Renal cortical epithelial cell (primary cell): ENCODE measurements at regions not wholly inside any gene's neighbourhood (a gene's known extent, or its start where the extent isn't known, plus 50 kb on each side); places are given as distances from the start of the nearest gene placed in this dataset.
A peak's percentile ranks its signal among the peaks of the same experiment; 100 is the strongest.

Experiments used
- DNase-seq: peaks from one replicate; pipeline ENCODE4 v3.0.0-alpha.2; 2011; ENCODE audit warnings: low read depth

DNA sequence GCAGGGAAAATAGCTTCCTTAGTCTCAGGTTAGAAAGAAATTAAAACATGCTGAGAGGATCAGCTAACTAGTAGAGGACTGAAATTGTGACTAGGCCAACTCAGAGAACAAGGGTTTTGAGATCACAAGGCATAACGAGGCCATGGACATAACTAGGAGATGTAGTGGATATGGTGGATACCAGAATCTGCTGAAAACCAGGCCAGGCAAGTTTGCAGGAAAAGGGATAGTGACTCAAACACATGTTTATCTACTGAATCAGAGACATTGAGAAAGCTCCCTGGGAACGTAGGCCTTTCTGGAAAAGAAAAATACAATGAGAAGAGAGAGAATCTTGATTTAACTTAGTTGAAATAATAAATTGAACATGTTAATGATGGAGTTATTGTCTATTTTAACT, 326.5 kb upstream of the GBE1 start:
- peak; percentile 93 for DNase-seq

DNA sequence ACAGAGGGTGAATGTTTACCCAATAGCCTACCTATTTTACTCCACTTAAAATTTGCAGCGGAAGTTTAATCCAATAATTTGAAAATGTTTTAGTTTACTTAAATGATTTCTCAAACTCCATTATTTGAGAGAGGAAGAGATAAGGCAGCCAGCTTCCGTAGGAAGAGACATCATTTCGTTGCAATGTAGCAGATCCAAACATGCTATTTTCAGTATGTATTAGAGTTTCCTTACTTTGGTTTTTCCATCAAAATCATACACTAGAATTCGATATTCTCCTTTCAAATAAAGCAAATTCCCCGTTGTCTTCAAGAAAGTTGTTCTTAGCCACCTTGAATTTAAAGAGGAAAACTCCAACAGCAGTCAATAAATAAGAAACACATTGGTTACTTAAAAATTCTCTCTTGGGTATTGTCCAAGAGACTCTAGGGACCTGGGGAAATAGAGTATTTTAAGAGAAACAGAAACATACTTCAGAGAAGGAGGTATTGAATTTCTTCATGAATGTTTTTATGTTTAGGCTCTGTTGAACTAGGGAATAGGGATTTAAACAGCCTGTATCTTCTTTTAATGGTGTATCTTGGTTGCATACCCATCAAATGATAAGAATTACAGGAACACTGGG, 324.5 kb upstream of the GBE1 start:
- DNase-seq: no peak

DNA sequence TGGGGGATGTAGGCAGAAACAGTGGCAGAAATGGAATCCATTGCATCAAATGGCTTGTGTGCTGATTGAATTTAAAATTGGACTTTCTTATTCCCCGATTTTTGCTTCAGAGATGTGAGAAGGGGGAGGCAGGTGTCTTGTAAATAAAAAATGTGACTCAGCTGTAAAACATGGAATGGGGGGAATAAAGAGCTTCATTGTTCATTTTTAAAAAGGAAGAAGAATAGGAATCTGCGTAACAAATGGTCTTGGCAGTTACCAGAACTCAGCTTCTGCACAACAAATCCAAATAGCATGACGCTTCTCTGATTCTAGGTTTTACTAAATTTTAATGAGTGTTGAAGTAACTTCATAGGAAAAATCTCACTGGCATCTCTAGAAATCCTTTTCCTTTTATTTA, 323.9 kb upstream of the GBE1 start:
- no peak for DNase-seq

- DNase-seq: no peak
Measured at GRCh38 chr3:82084824-82085223, 323.4 kb upstream of the GBE1 start.

DNA sequence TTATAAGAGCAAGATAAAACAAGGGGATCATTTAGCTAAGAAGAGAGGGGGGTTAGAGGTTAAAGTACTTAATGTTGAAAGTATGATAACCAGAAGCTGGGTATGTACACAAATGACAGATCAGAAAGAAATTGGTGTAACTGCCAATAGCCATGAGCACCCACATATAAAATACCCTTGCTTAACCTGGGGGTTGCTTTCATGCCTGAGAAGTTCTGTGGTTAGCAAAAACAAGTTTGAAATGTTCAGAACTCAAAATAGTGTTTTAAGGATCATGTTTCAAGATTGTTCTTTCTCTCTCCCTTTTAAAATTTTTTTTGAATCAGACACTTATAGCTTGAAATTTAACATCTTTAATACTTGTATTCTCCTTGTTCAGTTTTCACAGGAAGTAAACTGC, 321.4 kb upstream of the GBE1 start:
- DNase-seq: peak; percentile 71

GRCh38 chr3:82081351-82081750, 319.9 kb upstream of the GBE1 start:
- DNase-seq: no peak

DNA sequence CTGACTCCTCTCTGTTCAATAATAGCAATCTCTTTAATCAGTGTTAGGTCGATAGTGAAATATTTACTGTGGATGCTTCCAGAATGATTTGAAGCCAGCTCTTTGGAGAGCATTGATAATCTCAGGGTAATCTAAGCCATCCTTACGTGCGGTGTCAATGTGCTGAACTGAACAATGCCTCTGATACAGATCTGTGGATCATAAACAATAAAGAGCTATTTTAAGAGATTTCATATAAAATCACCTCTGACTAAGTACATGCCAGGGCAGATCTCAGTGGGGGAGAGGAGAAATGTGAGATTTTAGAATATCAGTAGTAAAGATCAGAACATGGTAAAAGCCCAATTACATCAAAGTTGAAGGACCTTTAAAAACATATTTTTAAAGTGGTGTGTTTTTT, 319.3 kb upstream of the GBE1 start:
- no peak for DNase-seq

DNA sequence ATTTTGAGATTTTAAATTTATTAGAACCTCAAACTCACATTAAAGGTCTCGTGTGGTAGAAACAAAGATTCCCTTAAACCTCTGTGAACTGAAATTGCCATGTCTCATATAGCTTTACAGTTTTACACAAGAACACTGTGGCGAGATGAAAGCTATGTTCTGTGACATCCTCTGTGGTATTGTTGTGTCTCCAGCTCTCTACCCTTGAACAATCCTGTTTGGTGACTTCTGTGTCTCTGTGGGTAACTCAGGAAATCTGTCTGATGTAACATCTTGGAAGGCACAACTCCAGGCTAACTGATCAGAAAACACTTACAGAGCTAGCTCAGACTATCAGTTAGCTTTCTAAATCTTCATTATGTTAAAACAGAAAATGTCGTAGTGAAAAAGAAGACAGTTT, 318.8 kb upstream of the GBE1 start:
- peak; percentile 42 for DNase-seq

DNA sequence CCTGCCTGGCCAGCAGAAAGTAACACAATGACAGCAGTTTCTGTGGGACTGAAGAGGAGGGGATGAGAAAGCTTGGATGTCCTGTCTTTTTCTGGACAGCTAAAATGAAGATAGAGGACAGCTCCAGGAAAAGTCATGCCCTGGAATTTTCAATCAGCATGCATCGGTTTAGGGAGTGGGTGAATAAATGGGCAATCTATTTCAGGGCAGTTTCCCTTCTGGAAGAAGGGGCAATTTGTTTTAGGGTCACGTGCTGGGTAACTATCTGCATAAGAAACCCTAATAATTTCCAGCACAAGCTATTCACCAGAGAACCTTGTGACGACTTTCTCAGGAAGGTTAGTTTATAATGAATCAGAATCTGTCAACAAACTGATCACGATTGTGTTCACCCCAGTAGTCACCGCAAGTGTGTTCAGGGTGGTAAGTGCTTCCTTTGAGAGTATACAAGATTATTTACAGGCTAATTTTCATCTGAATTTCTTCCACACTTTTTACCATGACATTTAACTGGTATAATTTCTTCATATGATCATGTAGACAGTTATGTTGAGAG, 318.0 kb upstream of the GBE1 start:
- no peak for DNase-seq

DNA sequence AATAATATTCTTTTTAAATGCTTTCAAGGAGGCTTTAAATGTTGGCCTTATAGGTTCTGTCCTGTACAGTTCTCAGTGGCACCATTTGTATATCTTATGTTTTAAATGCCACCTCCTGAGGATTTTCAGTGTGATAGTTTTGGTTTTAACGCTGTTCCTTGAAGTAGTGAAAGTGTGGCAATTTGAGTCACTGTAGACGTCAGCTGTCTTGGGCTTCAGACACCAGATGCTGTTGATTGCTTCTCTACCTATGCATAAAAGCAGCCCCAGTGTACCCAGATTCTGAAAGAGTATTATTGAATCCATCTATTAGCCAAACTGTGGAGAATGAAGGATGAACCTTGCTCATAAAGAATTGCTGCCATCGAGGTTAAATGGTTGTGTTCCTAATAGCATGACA, 316.8 kb upstream of the GBE1 start:
- no peak for DNase-seq

DNA sequence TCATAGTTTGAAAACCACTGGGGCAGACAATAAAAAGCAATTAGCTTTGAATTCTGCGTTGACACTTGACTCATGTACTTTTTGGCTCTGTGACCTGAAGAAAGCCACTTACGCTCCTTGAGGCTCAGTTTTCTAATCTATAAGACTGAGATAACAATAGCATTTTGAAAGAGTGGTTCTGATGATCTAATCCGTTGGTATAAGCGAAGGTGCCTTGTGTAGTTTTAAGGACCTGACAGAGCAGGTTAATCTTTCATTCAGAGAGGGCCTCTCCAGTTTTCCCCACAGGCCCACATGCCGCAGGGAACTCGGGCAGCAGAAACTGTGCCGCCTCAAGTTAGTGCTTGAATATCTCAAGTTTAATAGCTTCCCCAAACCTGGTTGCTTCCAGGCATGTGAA, 306.0 kb upstream of the GBE1 start:
- DNase-seq: no peak

GRCh38 chr3:82058809-82059208, 297.4 kb upstream of the GBE1 start:
- no peak for DNase-seq

- peak; percentile 52 for DNase-seq
Measured at GRCh38 chr3:82055792-82056191, 294.3 kb upstream of the GBE1 start.

DNA sequence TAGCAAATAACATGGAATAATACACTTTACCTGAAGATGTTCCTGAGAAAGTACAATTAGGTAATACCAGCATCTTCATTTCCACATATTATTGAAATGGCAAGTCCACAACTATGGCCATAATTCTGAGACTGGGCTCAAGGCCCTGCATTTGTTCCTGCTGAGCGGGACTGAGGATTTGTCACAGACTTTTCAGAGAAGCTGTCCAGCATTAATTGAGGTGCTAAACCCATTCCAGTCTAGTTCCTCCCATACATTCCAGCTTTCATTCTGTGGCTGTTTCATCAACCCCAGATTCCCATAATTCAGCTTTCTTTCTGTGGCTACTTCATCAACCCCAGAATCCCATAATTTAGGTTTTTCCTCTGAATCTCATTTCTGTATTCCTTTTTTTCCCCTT, 293.4 kb upstream of the GBE1 start:
- DNase-seq: no peak

DNA sequence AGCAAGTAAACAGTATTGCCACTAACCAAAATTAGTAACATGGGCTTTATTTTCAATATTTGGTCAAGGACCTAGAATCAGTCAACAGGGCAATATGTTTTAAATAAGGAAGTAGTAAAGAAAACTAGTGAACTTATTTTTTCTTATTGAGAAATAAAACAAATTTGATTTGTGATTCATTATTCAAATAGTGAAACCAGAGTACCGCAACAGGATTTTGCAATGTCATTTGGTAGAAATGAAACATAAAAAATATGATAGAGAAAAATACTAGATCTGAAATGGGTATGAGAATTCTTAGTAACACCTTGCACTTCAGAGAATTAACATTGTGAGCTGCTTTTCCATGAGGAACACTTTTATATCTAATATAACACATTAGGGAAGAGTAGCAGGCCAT, 291.8 kb upstream of the GBE1 start:
- no peak for DNase-seq

- DNase-seq: no peak
Measured at GRCh38 chr3:82050382-82050781, 288.9 kb upstream of the GBE1 start.

- no peak for DNase-seq
Measured at GRCh38 chr3:82048711-82049110, 287.3 kb upstream of the GBE1 start.

DNA sequence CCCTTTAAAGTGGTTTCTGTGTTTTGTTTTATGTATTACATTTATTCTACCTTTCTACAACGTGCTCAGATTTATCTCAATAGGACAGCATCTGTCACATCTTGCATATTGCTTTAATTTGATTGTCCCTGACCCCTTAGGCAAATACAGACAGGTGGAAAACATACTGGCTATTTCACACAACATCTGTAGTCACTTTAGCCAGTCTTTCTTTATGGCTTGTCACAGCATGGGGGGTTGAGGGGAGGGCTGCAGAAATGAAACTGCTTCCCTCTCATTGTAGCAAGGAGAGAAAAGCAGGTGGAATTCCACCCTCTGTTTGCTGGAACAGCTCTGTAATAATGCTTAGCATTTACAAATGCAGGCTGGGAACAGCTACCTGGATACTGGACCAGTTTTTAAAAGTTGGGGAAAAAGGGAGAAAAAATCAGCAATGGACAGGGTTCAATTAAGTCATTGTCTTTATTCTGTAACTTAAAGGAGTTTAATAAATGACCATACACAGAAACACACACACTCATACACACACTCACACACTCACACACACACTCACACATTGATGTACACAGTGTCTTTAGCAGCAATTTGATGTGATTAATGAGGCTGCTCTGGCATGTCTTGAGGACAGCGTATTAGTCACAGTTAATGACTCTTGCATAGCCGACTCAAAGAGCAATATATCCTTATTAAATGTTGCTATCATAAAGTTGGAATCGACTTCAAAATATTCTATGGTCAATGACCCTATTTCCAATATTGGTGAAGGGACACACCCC, 283.7 kb upstream of the GBE1 start:
- peak; percentile 46 for DNase-seq

DNA sequence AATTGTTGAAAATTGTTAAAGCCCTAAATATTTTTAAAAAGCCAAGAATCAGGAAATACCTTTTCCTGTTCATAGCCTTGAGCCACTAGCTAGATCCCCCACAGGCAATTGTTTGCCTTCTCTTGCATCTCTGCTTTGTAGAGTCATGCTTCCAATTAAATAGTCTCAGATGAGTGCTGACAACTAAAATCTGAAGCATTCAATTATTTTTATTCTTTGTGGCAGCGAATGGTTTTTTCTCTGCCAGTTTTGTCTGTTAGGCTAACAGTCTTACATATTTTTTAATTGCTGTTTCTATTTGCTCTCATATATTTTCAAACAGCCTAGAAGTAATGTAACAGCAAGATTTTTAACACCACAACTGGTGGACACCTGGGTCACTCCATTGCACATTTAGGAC, 277.1 kb upstream of the GBE1 start:
- DNase-seq: no peak

DNA sequence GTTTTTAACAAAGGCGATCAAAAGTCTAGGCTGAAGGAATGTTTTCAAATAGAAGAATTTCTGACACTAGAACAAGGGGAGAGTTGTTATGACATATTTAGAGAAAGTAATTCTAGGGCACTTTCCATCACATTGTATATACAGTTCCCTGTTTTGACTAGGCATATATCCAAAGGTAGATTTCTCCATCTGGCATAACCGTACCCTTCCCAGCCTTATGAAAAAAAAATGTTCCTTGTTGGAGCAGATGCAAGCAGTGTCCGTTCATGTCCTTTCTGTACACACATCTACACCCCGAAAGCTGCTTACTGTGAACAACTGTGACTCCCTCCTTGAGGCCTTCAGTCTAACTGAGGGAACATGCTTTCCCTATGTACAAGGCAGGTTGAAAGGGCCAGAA, 271.7 kb upstream of the GBE1 start:
- no peak for DNase-seq

GRCh38 chr3:82031596-82031995, 270.2 kb upstream of the GBE1 start:
- DNase-seq: no peak

- no peak for DNase-seq
Measured at GRCh38 chr3:82030916-82031315, 269.5 kb upstream of the GBE1 start.

DNA sequence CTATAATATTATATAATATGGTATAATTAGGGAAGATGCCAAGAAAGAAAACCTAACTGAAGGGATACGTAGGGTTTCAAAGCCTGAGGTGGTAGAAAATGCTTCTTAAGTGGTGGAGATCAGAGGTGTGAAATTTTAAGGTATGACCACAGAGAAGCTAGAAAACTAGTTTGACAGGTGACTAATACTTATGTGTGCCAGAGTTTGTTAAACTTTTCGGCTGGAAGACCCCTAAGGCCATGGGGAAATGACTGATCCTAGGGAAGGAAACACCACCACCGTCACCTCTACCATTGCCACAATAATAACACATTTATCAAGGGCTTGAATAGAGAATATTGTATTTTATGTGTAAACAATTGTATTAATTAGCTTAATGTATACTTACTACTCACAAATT, 261.4 kb upstream of the GBE1 start:
- DNase-seq: no peak

DNA sequence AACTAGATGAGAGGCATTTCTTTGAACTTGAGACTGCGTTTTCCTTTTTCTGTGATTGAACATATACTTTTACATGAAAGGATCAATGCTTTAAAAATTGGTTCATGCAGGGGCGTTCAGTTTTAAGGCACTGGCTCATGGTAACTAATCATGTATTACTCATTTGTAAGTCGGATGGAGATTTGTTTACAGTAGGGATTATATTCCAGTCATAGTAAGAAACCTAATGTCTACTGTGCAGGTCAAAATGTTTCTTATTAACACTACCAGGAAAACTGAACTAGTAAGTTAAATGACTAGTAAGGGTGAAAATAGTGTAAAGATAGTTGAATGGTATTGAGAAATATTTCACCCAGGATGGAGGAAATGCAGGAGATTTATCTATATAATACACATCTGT, 258.8 kb upstream of the GBE1 start:
- DNase-seq: no peak
